ENCODE measurements at regions not wholly inside any gene's neighbourhood (a gene's known extent, or its start where the extent isn't known, plus 50 kb on each side); places are given as distances from the start of the nearest gene placed in this dataset.
"Not testable (repeated sequence)": the region's sequence is repeated elsewhere in the genome, so short reads cannot be mapped to it uniquely, and the experiment has no call there.

- no peak for DNase-seq
Measured at GRCh38 chr4:129708784-129709183, 612.8 kb downstream of the C4orf33 start.

DNA sequence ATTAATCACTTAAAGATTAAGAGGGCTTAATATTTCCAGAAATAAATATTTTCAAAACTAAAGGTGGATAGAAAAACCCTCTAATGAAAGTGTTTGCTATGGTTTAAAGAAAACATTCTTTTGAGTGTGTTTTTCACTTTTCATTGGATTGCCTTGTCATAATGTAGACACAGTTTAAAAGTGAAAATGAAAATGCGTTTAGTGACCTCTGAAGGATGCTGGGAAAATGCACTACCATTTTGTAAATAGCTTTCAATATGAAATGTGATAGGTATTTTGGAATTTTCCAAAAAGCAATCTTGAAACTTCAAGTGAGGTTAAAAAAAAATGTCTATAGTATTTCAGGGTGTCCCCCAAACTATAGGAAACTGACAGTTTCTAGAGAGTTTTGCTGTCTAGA is 642.2 kb downstream of the C4orf33 start:
- DNase-seq = no peak

- no peak for DNase-seq
Measured at GRCh38 chr4:129747756-129748155, 651.8 kb downstream of the C4orf33 start.

DNA sequence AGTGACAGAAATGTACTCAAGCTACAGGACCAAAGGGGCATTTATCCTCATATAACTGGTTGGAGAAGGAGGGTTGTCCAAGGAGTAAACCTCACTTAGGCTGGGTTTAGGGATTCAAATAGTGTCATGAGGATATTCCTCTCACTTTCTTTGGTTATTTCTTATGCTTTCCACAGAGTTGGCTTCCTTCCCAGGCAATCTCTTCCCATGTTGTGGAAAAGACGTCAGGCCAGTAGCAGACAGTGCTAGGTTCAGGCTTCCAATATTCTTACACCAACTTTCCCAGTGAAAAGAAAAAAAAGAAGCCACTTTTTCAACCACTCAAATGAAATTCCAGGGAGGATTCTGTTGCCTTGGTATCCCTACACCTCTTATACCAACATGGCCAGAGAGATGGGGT is 653.0 kb downstream of the C4orf33 start:
- no peak for DNase-seq

- no peak for DNase-seq
Measured at GRCh38 chr4:129751646-129752045, 655.7 kb downstream of the C4orf33 start.

DNA sequence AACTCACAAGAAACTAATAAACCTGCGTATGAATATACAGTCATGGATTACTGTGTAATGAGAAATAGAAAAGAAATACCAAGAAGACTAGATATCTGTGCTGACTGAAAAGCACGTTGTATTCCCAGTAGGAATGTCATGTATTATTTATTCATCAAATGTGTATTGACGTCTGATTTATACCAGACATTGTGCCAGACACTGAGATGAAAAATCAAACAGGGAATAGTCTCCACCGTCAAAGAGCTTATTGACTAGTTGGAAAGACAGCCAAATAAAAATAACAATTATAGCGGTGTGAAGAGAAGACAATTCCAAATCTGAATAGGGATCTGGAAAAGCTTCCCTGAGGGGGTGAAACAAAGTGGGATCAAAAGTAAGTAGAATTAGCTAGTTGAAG is 687.6 kb downstream of the C4orf33 start:
- no peak for DNase-seq

DNA sequence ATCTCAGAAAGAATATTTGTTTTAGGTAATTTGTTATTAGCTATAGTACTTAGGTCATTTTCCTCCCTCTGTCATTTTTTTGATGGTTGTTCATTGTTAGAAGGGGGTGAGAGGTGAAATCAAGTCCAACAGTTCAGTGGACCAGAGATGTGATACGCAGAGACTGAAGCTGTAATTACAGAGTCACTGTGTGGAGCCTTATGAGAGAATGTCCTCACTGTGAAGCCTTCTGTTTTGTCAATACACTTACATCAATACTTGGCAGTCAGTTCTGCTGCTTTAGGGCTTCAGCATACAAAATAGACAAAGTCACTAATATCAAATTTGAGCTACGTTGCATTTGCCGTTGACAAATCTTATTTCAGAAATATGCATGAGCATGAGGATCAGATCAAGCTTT is 692.5 kb downstream of the C4orf33 start:
- no peak for DNase-seq

DNA sequence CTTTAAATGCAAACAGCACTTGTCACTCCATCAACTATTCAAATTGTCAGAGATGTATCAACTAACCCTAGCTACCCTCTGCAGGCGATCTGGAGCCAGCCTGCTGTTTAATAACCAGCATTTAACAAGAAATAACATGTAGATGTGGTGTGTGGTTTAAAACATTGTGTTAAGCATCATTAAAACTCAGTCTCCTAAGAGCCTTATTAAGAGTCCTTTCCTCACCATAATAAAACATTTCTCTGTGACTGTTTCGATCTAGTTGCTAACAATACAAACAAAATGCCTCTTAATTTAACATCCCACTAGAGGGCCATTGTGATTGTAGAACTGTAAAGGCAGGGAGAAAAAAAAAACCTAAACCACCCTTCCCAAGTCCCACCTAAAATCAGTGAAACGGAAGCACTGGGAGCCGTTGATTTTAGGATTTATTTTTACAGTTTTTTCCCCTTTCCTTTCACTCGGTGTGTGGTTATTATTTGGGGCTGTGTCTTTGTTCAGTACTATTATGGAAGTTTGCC is 708.6 kb downstream of the C4orf33 start:
- DNase-seq = no peak

DNA sequence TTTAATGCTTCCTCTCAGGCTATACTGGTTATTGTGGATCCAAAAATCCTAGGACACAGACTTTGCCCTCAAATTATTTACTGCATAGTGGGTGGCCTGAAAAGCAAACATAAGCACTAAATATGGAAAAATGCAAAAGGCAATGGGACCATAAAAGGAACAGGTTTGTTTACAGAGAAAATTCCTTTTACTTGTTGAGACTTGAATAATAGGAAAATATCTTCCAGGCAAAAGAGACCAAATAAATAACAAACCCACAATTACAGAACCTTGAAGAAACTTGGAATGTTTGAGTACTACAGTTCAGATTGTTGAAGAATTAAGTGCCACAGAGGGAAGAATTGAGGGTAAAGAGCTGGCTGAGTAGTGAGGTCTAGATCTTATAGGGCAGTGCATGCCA is 711.0 kb downstream of the C4orf33 start:
- DNase-seq = no peak

DNA sequence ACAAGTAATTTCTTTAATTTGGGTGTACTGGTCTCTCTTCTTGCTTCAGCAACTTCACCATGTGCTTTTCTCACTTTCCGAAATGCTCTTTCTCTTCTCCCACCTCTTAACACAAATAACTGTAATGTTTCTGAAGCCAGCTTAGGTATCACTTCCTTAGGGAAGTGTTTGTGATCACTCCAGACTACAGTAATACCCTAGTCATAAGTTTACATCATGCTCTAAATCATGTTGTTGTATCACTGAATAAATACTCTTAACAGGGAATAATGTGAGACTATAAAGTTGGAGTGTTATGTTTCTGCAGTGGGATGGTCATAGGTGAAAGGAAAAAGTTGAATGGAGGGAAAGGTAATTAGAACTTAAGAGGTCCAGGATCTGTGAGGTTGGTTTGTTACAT is 712.3 kb downstream of the C4orf33 start:
- DNase-seq = no peak

GRCh38 chr4:129821073-129821472 is 725.1 kb downstream of the C4orf33 start:
- no peak for DNase-seq

GRCh38 chr4:129821963-129822362 is 726.0 kb downstream of the C4orf33 start:
- DNase-seq = no peak

GRCh38 chr4:129822701-129823100 is 726.7 kb downstream of the C4orf33 start:
- no peak for DNase-seq

DNA sequence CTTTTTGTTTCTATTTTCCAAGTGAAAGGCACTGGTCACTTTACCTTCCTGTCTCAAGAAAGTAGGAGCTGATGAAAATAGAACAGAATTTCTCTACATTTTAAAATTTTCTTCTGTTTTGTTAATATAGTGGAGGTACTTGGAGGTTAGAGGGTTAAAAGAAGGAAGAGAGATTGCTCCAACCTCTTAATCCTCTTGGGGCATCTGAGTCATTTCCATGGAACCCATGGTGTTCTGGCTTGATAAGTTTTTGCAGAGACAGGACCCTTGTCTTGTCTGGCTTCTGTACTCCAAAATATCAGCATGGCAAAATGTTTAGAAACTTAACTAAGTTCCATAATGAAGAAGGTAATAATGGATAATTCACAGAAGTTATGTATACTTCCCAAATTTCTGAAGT is 727.2 kb downstream of the C4orf33 start:
- no peak for DNase-seq

DNA sequence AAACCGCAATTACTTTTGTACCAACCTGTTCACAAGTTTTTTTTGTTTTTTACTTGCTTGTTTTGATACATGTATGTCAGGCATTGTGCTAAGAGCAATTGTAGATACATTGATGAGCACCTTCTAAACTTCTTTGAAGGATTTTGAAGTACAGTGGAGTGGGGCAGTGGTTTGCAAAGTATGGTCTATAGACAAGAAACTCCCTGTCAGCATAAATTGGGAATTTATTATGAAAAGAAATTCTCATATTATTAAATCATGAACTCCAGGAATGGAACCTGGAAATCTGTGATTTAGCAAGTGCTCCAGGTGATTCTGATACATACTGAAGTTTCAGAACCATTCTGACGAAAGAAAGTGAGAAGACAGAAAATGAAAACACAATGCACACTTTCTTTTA is 733.4 kb downstream of the C4orf33 start:
- DNase-seq = no peak

GRCh38 chr4:129839687-129840086 is 743.7 kb downstream of the C4orf33 start:
- DNase-seq = no peak

- DNase-seq = no peak
Measured at GRCh38 chr4:129842096-129842495, 746.1 kb downstream of the C4orf33 start.

DNA sequence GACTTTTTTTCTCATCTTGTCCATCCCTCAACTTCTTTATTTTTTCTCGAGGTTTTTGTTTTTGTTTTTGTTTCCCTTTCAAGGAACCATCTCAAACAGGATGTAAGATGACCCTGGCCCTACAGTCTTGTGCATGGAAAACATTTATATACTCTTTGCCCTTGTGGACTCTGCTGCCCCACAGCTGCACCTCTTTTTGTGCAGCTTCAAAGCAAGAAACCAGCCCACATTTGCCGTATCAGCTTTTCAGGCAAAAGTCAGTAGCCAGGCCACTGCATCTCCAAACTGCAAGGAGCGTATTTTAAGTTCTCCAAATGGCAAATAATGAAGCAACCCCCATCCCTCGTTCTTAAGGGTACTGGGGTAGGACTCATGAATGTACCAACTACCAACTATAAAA is 756.5 kb downstream of the C4orf33 start:
- no peak for DNase-seq

GRCh38 chr4:129853685-129854467 is 757.9 kb downstream of the C4orf33 start:
- DNase-seq = not testable (repeated sequence)

- DNase-seq = no peak
Measured at GRCh38 chr4:129862461-129862860, 766.5 kb downstream of the C4orf33 start.

DNA sequence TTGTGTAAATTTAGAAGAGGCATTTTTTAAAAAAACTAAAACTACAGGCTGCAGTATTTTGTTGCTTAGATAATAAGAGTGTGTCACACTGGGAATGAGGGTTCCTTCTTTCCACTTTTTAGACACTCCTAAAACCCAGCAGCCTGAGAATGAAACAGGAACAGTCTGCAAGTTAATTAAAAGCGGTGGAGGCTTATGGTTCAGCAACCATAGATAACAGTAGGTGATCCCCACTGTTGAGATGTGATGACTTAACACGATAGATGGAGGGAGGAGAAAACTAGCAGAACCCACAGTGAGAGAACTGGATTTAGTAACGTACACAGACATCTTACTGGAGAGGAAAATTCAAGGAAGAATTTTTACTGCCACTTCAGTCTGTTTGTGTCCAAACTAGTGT is 767.3 kb downstream of the C4orf33 start:
- DNase-seq = no peak

DNA sequence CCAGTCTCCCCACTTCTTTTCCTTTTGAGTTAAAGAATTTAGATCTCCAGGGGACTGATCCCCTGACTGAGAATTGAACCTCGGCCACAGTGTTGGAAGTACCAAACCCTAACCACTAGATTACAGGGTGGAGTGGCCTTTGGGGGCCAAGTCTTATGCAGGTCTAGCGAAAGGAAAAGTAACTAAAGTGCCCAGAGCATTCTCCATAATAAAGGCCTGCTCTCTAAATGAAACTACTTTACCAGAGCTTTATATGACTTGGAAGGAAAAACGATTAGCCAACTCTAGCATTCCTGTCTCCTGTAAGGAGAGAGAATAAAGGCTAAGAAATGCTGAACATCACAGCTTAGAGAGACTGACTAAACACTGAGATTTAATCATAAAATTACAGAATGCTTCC is 788.0 kb downstream of the C4orf33 start:
- DNase-seq = no peak

DNA sequence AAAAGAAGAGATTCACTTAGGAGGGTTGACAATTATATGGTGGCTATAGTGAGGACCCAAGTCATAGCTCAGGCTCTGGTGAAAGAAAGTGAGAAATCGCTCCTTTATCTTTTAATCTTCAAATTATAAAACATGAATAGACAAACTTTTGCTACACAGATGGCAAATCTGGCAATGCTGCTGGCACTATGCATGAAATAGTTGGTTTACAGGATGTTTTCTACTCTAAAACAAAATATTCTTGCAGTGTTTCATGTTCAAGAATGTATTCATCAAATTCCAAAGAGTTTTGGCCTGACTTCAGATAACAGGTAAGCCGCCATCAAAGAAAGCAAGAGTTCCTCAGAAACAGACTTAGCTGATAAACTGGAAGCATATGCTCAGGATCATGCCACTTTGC is 801.2 kb downstream of the C4orf33 start:
- no peak for DNase-seq

- DNase-seq = no peak
Measured at GRCh38 chr4:129899849-129900248, 803.9 kb downstream of the C4orf33 start.

DNA sequence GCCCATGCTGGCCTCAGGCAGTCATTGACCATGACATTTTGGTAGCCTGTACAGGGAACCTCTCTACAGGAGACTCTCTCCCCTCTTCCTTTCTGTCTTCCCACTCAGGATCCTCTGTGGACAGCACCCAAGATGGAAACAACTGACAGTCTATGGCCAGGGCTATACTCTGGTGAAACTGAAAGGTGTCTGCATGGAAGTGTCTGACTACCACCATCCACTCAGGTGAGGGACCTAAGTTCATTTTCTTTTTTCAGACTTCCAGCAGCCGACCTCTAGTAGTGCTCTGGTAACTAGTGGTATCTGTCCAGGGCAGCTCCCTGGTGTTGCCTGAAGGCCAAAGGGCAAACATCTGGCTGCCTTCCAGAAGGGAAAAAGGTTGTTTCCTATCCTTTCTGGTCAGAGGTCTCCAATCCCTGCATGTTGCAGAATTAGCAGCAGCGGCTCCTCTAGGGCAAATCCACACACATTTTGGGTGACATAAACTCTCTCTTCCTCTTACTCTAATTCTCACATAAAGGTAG is 804.5 kb downstream of the C4orf33 start:
- no peak for DNase-seq
